ENCODE measurements at regions not wholly inside any gene's neighbourhood (a gene's known extent, or its start where the extent isn't known, plus 50 kb on each side); places are given as distances from the start of the nearest gene placed in this dataset.

GRCh38 chr7:20062932-20063331, 154.3 kb downstream of the MACC1 start:
- H3K4me2 ChIP-seq (ENCODE audit: low read depth, low read length, poor library complexity, severe bottlenecking) = no peak overlapping the region
- no peak for TF ChIP-seq EZH2phosphoT487 (IDR thresholded peaks at IDR 0.05; ENCODE audit: borderline replicate concordance)
- TF ChIP-seq, protein P1, sequence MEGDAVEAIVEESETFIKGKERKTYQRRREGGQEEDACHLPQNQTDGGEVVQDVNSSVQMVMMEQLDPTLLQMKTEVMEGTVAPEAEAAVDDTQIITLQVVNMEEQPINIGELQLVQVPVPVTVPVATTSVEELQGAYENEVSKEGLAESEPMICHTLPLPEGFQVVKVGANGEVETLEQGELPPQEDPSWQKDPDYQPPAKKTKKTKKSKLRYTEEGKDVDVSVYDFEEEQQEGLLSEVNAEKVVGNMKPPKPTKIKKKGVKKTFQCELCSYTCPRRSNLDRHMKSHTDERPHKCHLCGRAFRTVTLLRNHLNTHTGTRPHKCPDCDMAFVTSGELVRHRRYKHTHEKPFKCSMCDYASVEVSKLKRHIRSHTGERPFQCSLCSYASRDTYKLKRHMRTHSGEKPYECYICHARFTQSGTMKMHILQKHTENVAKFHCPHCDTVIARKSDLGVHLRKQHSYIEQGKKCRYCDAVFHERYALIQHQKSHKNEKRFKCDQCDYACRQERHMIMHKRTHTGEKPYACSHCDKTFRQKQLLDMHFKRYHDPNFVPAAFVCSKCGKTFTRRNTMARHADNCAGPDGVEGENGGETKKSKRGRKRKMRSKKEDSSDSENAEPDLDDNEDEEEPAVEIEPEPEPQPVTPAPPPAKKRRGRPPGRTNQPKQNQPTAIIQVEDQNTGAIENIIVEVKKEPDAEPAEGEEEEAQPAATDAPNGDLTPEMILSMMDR (conservative IDR thresholded peaks at IDR 0.05; ENCODE audit: low read length) = no peak
- H4K20me1 ChIP-seq (ENCODE audit: insufficient read depth, low read length, poor library complexity, severe bottlenecking) = no peaks in the 10 kb centered on the region
- peaks cover 25% of the 10 kb centered on the region for H3K4me1 ChIP-seq (ENCODE audit: insufficient read depth, low read length, poor library complexity, severe bottlenecking)
- H3F3A ChIP-seq (ENCODE audit: low read depth) = peaks cover 9% of the 10 kb centered on the region
- no peaks in the 10 kb centered on the region for H3K79me2 ChIP-seq (ENCODE audit: insufficient read depth, low read length)
- H2AFZ ChIP-seq (ENCODE audit: low read length) = no peak overlapping the region
- no peaks in the 10 kb centered on the region for H3K9me2 ChIP-seq (replicated peaks; ENCODE audit: low read depth, low read length)
- H3K9ac ChIP-seq (ENCODE audit: low read depth, low read length, poor library complexity, severe bottlenecking) = no peak overlapping the region
- peaks cover 9% of the 10 kb centered on the region; the same call in 1 of the 2 replicates for H3K9me3 ChIP-seq (ENCODE audit: insufficient read depth, low read depth, low read length)
- no peaks in the 10 kb centered on the region for H3K27me3 ChIP-seq (ENCODE audit: insufficient read depth, low read length, poor library complexity, severe bottlenecking)
- H3K36me3 ChIP-seq (ENCODE audit: insufficient read depth, low read length) = no peaks in the 10 kb centered on the region
- H3K4me3 ChIP-seq (ENCODE audit: low read length, poor library complexity, severe bottlenecking) = no peak overlapping the region

- no peaks in the 10 kb centered on the region for H3K79me2 ChIP-seq (ENCODE audit: insufficient read depth, low read length)
- no peaks in the 10 kb centered on the region for H3K27me3 ChIP-seq (ENCODE audit: insufficient read depth, low read length, poor library complexity, severe bottlenecking)
- TF ChIP-seq, protein P1 (conservative IDR thresholded peaks at IDR 0.05; ENCODE audit: low read length) = no peak
- no peak for TF ChIP-seq EZH2phosphoT487 (IDR thresholded peaks at IDR 0.05; ENCODE audit: borderline replicate concordance)
- no peak overlapping the region for H3K4me2 ChIP-seq (ENCODE audit: low read depth, low read length, poor library complexity, severe bottlenecking)
- no peaks in the 10 kb centered on the region for H3K9me2 ChIP-seq (replicated peaks; ENCODE audit: low read depth, low read length)
- no peak overlapping the region for H3K9ac ChIP-seq (ENCODE audit: low read depth, low read length, poor library complexity, severe bottlenecking)
- H3K36me3 ChIP-seq (ENCODE audit: insufficient read depth, low read length) = no peaks in the 10 kb centered on the region
- no peak overlapping the region for H3K4me3 ChIP-seq (ENCODE audit: low read length, poor library complexity, severe bottlenecking)
- no peaks in the 10 kb centered on the region for H4K20me1 ChIP-seq (ENCODE audit: insufficient read depth, low read length, poor library complexity, severe bottlenecking)
- no peak overlapping the region for H2AFZ ChIP-seq (ENCODE audit: low read length)
- H3F3A ChIP-seq (ENCODE audit: low read depth) = no peaks in the 10 kb centered on the region
- H3K9me3 ChIP-seq (ENCODE audit: insufficient read depth, low read depth, low read length) = no peaks in the 10 kb centered on the region
- H3K4me1 ChIP-seq (ENCODE audit: insufficient read depth, low read length, poor library complexity, severe bottlenecking) = no peaks in the 10 kb centered on the region
Measured at GRCh38 chr7:20053334-20054104, 163.7 kb downstream of the MACC1 start.

GRCh38 chr7:20050241-20050966, 166.8 kb downstream of the MACC1 start:
- H3F3A ChIP-seq (ENCODE audit: low read depth) = no peaks in the 10 kb centered on the region
- no peaks in the 10 kb centered on the region for H3K9me2 ChIP-seq (replicated peaks; ENCODE audit: low read depth, low read length)
- H3K4me1 ChIP-seq (ENCODE audit: insufficient read depth, low read length, poor library complexity, severe bottlenecking) = no peaks in the 10 kb centered on the region
- H2AFZ ChIP-seq (ENCODE audit: low read length) = no peak overlapping the region
- H3K9ac ChIP-seq (ENCODE audit: low read depth, low read length, poor library complexity, severe bottlenecking) = no peak overlapping the region
- TF ChIP-seq, protein P1 (conservative IDR thresholded peaks at IDR 0.05; ENCODE audit: low read length) = no peak
- TF ChIP-seq EZH2phosphoT487 (IDR thresholded peaks at IDR 0.05; ENCODE audit: borderline replicate concordance) = no peak
- no peaks in the 10 kb centered on the region for H3K27me3 ChIP-seq (ENCODE audit: insufficient read depth, low read length, poor library complexity, severe bottlenecking)
- no peak overlapping the region for H3K4me2 ChIP-seq (ENCODE audit: low read depth, low read length, poor library complexity, severe bottlenecking)
- no peaks in the 10 kb centered on the region for H3K36me3 ChIP-seq (ENCODE audit: insufficient read depth, low read length)
- H3K9me3 ChIP-seq (ENCODE audit: insufficient read depth, low read depth, low read length) = no peaks in the 10 kb centered on the region
- no peaks in the 10 kb centered on the region for H3K79me2 ChIP-seq (ENCODE audit: insufficient read depth, low read length)
- H3K4me3 ChIP-seq (ENCODE audit: low read length, poor library complexity, severe bottlenecking) = no peak overlapping the region
- no peaks in the 10 kb centered on the region for H4K20me1 ChIP-seq (ENCODE audit: insufficient read depth, low read length, poor library complexity, severe bottlenecking)

All from Loucy (cell line).